H9 (cell line): ENCODE measurements at regions not wholly inside any gene's neighbourhood (a gene's known extent, or its start where the extent isn't known, plus 50 kb on each side); places are given as distances from the start of the nearest gene placed in this dataset.

ENCODE experiments used
- DNase-seq: peaks from one replicate; pipeline ENCODE4 v3.0.0-alpha.2; 2017
- H2AFZ ChIP-seq: one replicate; pipeline ENCODE4 v1.6.1; 2013; ENCODE audit warnings: mild to moderate bottlenecking, low read length, control low read depth, moderate library complexity
- H2AK5ac ChIP-seq: 2 replicates; pipeline ENCODE4 v1.6.1; 2013; ENCODE audit warnings: low read length, control low read depth, mixed read lengths; ENCODE audit not compliant: insufficient read length
- H2BK120ac ChIP-seq: one replicate; pipeline ENCODE4 v1.6.1; 2013; ENCODE audit warnings: low read depth, mild to moderate bottlenecking, low read length, control low read depth, inconsistent platforms; ENCODE audit not compliant: poor library complexity, severe bottlenecking
- H2BK12ac ChIP-seq: 2 replicates; pipeline ENCODE4 v1.6.1; 2013; ENCODE audit warnings: low read length, control low read depth, mixed read lengths, low read depth; ENCODE audit not compliant: insufficient read length
- H2BK15ac ChIP-seq: 2 replicates; pipeline ENCODE4 v1.6.1; 2013; ENCODE audit warnings: low read depth, low read length, control low read depth
- H2BK20ac ChIP-seq: one replicate; pipeline ENCODE4 v1.6.1; 2013; ENCODE audit warnings: low read depth, mild to moderate bottlenecking, low read length, control low read depth, inconsistent platforms; ENCODE audit not compliant: poor library complexity, severe bottlenecking
- H2BK5ac ChIP-seq: 2 replicates; pipeline ENCODE4 v1.6.1; 2013; ENCODE audit warnings: low read length, control low read depth, mixed read lengths; ENCODE audit not compliant: insufficient read length
- H3K14ac ChIP-seq: 2 replicates; pipeline ENCODE4 v1.6.1; 2013; ENCODE audit warnings: low read length, control low read depth; ENCODE audit not compliant: insufficient read depth
- H3K18ac ChIP-seq: 2 replicates; pipeline ENCODE4 v1.6.1; 2013; ENCODE audit warnings: low read depth, mild to moderate bottlenecking, mixed read lengths, low read length, control low read depth; ENCODE audit not compliant: insufficient read length
- H3K23ac ChIP-seq: 2 replicates; pipeline ENCODE4 v1.6.1; 2013; ENCODE audit warnings: low read length, control low read depth, mixed read lengths, low read depth; ENCODE audit not compliant: insufficient read length
- H3K23me2 ChIP-seq: 2 replicates; pipeline ENCODE4 v1.6.1; 2013; ENCODE audit warnings: low read depth, mild to moderate bottlenecking, mixed read lengths, low read length, control low read depth; ENCODE audit not compliant: insufficient read length, poor library complexity, severe bottlenecking
- H3K27ac ChIP-seq: 2 replicates; pipeline ENCODE4 v1.5.1; 2013; ENCODE audit warnings: low read length, control low read depth, mixed read lengths, low read depth; ENCODE audit not compliant: insufficient read length
- H3K27me3 ChIP-seq: 2 replicates; pipeline ENCODE4 v1.6.1; 2013; ENCODE audit warnings: low read length, control low read depth, inconsistent platforms; ENCODE audit not compliant: insufficient read depth
- H3K4ac ChIP-seq: 2 replicates; pipeline ENCODE4 v1.6.1; 2013; ENCODE audit warnings: low read depth, mild to moderate bottlenecking, control low read depth, inconsistent platforms, low read length, moderate library complexity
- H3K4me1 ChIP-seq: 2 replicates; pipeline ENCODE4 v1.6.1; 2013; ENCODE audit warnings: low read length, control low read depth, inconsistent platforms; ENCODE audit not compliant: insufficient read depth
- H3K4me2 ChIP-seq: 2 replicates; pipeline ENCODE4 v1.6.1; 2013; ENCODE audit warnings: low read length, control low read depth, mixed read lengths; ENCODE audit not compliant: insufficient read length, insufficient read depth
- H3K56ac ChIP-seq: 2 replicates; pipeline ENCODE4 v1.6.1; 2013; ENCODE audit warnings: low read depth, mild to moderate bottlenecking, mixed read lengths, low read length, control low read depth; ENCODE audit not compliant: insufficient read length
- H3K79me1 ChIP-seq: 2 replicates; pipeline ENCODE4 v1.6.1; 2013; ENCODE audit warnings: low read depth, mild to moderate bottlenecking, moderate library complexity, low read length, control low read depth, inconsistent platforms; ENCODE audit not compliant: insufficient read depth, poor library complexity, severe bottlenecking
- H3K79me2 ChIP-seq: 2 replicates; pipeline ENCODE4 v1.6.1; 2013; ENCODE audit warnings: low read length, control low read depth, inconsistent platforms; ENCODE audit not compliant: insufficient read depth
- H3K9ac ChIP-seq: 2 replicates; pipeline ENCODE4 v1.6.1; 2013; ENCODE audit warnings: low read length, control low read depth, mixed read lengths; ENCODE audit not compliant: insufficient read length; ENCODE audit errors: extremely low read depth
- H3K9me3 ChIP-seq: one replicate; pipeline ENCODE4 v1.6.1; 2013; ENCODE audit warnings: low read depth, low read length, inconsistent platforms; ENCODE audit not compliant: control insufficient read depth
- H3T11ph ChIP-seq: one replicate; pipeline ENCODE4 v1.6.1; 2013; ENCODE audit warnings: mild to moderate bottlenecking, low read length, control low read depth, inconsistent platforms
- H4K20me1 ChIP-seq: one replicate; pipeline ENCODE4 v1.6.1; 2013; ENCODE audit not compliant: control insufficient read depth, insufficient read length, insufficient read depth
- H4K5ac ChIP-seq: 2 replicates; pipeline ENCODE4 v1.6.1; 2013; ENCODE audit warnings: low read depth, mild to moderate bottlenecking, mixed read lengths, low read length, control low read depth; ENCODE audit not compliant: insufficient read length
- H4K8ac ChIP-seq: replicated peaks from 2 replicates; pipeline ENCODE4 v1.6.1; 2013; ENCODE audit warnings: low read length, control low read depth, mixed read lengths, low read depth; ENCODE audit not compliant: insufficient read length
- H4K91ac ChIP-seq: 2 replicates; pipeline ENCODE4 v1.6.1; 2013; ENCODE audit warnings: low read depth, mild to moderate bottlenecking, moderate library complexity, mixed read lengths, low read length, control low read depth; ENCODE audit not compliant: insufficient read length
- H3K27ac Mint-ChIP-seq, 3 experiments: 2 replicates in 2 of 3; 3 replicates in 1 of 3; pipeline ENCODE4 v1.8.0; 2020 to 2021; ENCODE audit warnings: mixed read lengths in 3 of 3, mild to moderate bottlenecking in 1 of 3, moderate library complexity in 1 of 3
- H3K27me3 Mint-ChIP-seq: 2 replicates; pipeline ENCODE4 v1.8.0; 2021; ENCODE audit warnings: low read depth, mild to moderate bottlenecking, moderate library complexity, mixed read lengths
- H3K36me3 Mint-ChIP-seq, 3 experiments: 2 replicates in 2 of 3; 3 replicates in 1 of 3; pipeline ENCODE4 v1.8.0; 2020 to 2021; ENCODE audit warnings: low read depth in 3 of 3, mixed read lengths in 3 of 3; ENCODE audit not compliant: insufficient read depth in 1 of 3
- H3K4me1 Mint-ChIP-seq, 2 experiments: 2 replicates each; pipeline ENCODE4 v1.8.0; 2020; ENCODE audit warnings: mixed read lengths in 2 of 2
- H3K4me3 Mint-ChIP-seq, 2 experiments: 2 replicates in 1 of 2; 3 replicates in 1 of 2; pipeline ENCODE4 v1.8.0; 2020 to 2021; ENCODE audit warnings: mild to moderate bottlenecking in 2 of 2, mixed read lengths in 2 of 2, moderate library complexity in 1 of 2
- H3K9me3 Mint-ChIP-seq, 2 experiments: 2 replicates in 1 of 2; 3 replicates in 1 of 2; pipeline ENCODE4 v1.8.0; 2020; ENCODE audit warnings: mild to moderate bottlenecking in 2 of 2, mixed read lengths in 2 of 2, moderate library complexity in 1 of 2
- CTCF ChIP-seq: fragments of 200-600 bp; sonication (generic); conservative IDR thresholded peaks from 3 replicates; pipeline ENCODE4 v1.8.0; 2021; ENCODE audit warnings: antibody characterized with exemption, mild to moderate bottlenecking
- WGBS: extraction: QIAGEN DNeasy Blood & Tissue Kit; methylation state at CpG from one replicate; pipeline ENCODE4 v1.1.7; 2013; ENCODE audit warnings: missing lambda C conversion rate, low lambda C conversion rate, mixed read lengths; ENCODE audit not compliant: insufficient read length; ENCODE audit errors: extremely low coverage; 5-methylcytosine and 5-hydroxymethylcytosine counted together

DNA sequence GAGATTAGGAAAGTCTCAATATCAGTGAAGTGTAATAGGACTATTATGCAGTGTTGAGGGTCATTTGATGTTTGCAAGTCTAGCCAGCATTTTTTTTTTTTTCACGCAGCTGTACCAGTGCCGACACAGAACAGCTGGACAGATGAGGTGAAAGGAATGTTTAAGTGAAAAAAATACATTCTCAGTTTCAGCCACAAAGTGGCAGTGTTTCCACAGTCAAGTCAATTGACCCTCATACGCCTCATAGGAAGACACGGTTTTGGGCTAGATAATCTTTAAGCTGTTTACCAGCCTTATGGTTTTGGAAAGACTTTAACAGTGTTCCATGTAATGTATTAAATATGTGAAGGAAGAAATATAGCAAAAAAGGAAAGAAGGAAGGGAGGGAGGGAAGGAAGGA is 349.9 kb upstream of the ANO3 start:
- no CpG with 5 or more reads among the region's 4 CpGs for WGBS
- Histone ChIP-seq H3K79me2 (no peaks in the 10 kb centered on the region), H2BK15ac (no peak overlapping the region), H3K4ac (no peak overlapping the region), H4K5ac (no peak overlapping the region), H3K4me2 (no peak overlapping the region), H2BK5ac (no peak overlapping the region), H3K9me3 (no peaks in the 10 kb centered on the region), H2BK20ac (no peak overlapping the region), H2AFZ (no peak overlapping the region), H2AK5ac (no peak overlapping the region), H4K8ac (no peak overlapping the region), H3K18ac (no peak overlapping the region), H2BK120ac (no peak overlapping the region), H4K91ac (no peak overlapping the region), H4K20me1 (no peaks in the 10 kb centered on the region), H3K27me3 (no peaks in the 10 kb centered on the region), H3K14ac (no peak overlapping the region), H3K23ac (no peak overlapping the region), H2BK12ac (no peak overlapping the region), H3T11ph (no peak overlapping the region), H3K79me1 (no peaks in the 10 kb centered on the region), H3K23me2 (no peaks in the 10 kb centered on the region), H3K27ac (no peak overlapping the region), H3K56ac (no peak overlapping the region), H3K4me1 (no peaks in the 10 kb centered on the region), H3K9ac (no peak overlapping the region)
- no peaks in the 10 kb centered on the region for H3K4me1 Mint-ChIP-seq
- no peaks in the 10 kb centered on the region for H3K9me3 Mint-ChIP-seq
- H3K4me3 Mint-ChIP-seq = no peak overlapping the region
- TF ChIP-seq CTCF = peak; percentile 74
- no peaks in the 10 kb centered on the region for H3K27me3 Mint-ChIP-seq
- DNase-seq = no peak
- H3K27ac Mint-ChIP-seq = no peak overlapping the region
- no peaks in the 10 kb centered on the region for H3K36me3 Mint-ChIP-seq
